Heart right ventricle (tissue), 16 donors: ENCODE measurements at regions not wholly inside any gene's neighbourhood (a gene's known extent, or its start where the extent isn't known, plus 50 kb on each side); places are given as distances from the start of the nearest gene placed in this dataset.

Source experiments
- ATAC-seq, 8 donors: fragments of 200-7000 bp; cut with Tn5 transposase; one replicate each; pipeline ENCODE4 v1.9.1; 2020; ENCODE audit warnings: mild to moderate bottlenecking in 8 of 8, moderate library complexity in 8 of 8, moderate number of reproducible peaks in 1 of 8
- DNase-seq, 2 donors: peaks; one replicate each; pipeline ENCODE4 v3.0.0-alpha.2; 2020
- H3K27ac ChIP-seq, 10 donors: fragments of 200-600 bp; sonication (generic) in 2 of 10; one replicate each; pipeline versions ENCODE4 v1.5.0 to v1.8.0; 2020 to 2022; ENCODE audit warnings: mild to moderate bottlenecking in 3 of 10
- H3K27me3 ChIP-seq, 7 donors: fragments of 200-600 bp; one replicate each; pipeline ENCODE4 v1.8.0; 2021 to 2022; ENCODE audit warnings: mild to moderate bottlenecking in 2 of 7
- H3K36me3 ChIP-seq, 9 donors: fragments of 200-600 bp; sonication (generic) in 1 of 9; one replicate each; pipeline versions ENCODE4 v1.5.0 to v1.8.0; 2020 to 2022; ENCODE audit warnings: mild to moderate bottlenecking in 2 of 9
- H3K4me1 ChIP-seq, 9 donors: fragments of 200-600 bp; sonication (generic) in 1 of 9; one replicate each; pipeline versions ENCODE4 v1.5.0 to v1.8.0; 2020 to 2022; ENCODE audit warnings: mild to moderate bottlenecking in 4 of 9
- H3K4me3 ChIP-seq, 10 donors: fragments of 200-600 bp; sonication (generic) in 2 of 10; one replicate each; pipeline versions ENCODE4 v1.5.0 to v1.8.0; 2020 to 2022; ENCODE audit warnings: mild to moderate bottlenecking in 7 of 10, moderate library complexity in 2 of 10
- H3K9me3 ChIP-seq, 11 donors: fragments of 200-600 bp in 10 of 11; sonication (generic) in 2 of 11; one replicate each; pipeline versions ENCODE4 v1.5.0 to v1.8.0; 2013 to 2022; ENCODE audit warnings: mild to moderate bottlenecking in 2 of 11, control low read depth in 1 of 11, moderate library complexity in 1 of 11
- CTCF ChIP-seq, 9 donors: fragments of 200-600 bp; sonication (generic) in 2 of 9; IDR thresholded peaks; one replicate each; pipeline versions ENCODE4 v1.5.0 to v1.8.0; 2021 to 2022; ENCODE audit warnings: antibody characterized with exemption in 9 of 9, mild to moderate bottlenecking in 5 of 9, moderate library complexity in 1 of 9
- WGBS, 2 donors: extraction: QIAGEN DNeasy Blood & Tissue Kit; methylation state at CpG; one replicate each; pipeline ENCODE4 v1.1.7; 2013; ENCODE audit warnings: inconsistent platforms in 1 of 2; 5-methylcytosine and 5-hydroxymethylcytosine counted together
- intact Hi-C, 10 donors: fragments of 100-400 bp; cut with DNase I; formaldehyde crosslinking; loops; one replicate each; pipeline versions ENCODE4 v1.11.1 to v1.14.2; 2022
- donor health status: Arrhythmogenic right ventricular cardiomyopathy.
- donor health status: ischemic (EF 13 %, LVEDD 7.1; RV severe dilation, severe dysfunction).
- donor health status: healthy with polysubstance abuse.
- donor health status: DM: no; HTN: yes; CAD: no.
- donor health status: DM: no; HTN: no; CAD: no.
- donor health status: ischemic (EF 25% LVEDD 6.9; RV normal size, moderate dysfunction).
- donor health status: ischemic (EF 25% LVEDD 5.7; RV mildly dilated, moderate dysfunction).
- donor health status: healthy.
- donor health status: DM: yes; HTN: yes; CAD: no.
- donor health status: Ischemic cardiomyopathy.
- donor health status: ischemic (EF 35%, LVEDD 5.7; RV mildly dilated, moderate dysfunction).
- donor health status: nonischemic (EF 11% LVEDD 7.7; RV severe dilation, severe dysfunction).
- donor health status: DM: yes; HTN: yes; CAD: no.
- donor health status: PGD.
- donor health status: ischemic (EF 29% LVEDD 5.4; RV normal size, mild dysfunction).
- donor health status: nonischemic (EF 23%, LVEDD 6.1; RV moderate dilation, normal function).

DNA sequence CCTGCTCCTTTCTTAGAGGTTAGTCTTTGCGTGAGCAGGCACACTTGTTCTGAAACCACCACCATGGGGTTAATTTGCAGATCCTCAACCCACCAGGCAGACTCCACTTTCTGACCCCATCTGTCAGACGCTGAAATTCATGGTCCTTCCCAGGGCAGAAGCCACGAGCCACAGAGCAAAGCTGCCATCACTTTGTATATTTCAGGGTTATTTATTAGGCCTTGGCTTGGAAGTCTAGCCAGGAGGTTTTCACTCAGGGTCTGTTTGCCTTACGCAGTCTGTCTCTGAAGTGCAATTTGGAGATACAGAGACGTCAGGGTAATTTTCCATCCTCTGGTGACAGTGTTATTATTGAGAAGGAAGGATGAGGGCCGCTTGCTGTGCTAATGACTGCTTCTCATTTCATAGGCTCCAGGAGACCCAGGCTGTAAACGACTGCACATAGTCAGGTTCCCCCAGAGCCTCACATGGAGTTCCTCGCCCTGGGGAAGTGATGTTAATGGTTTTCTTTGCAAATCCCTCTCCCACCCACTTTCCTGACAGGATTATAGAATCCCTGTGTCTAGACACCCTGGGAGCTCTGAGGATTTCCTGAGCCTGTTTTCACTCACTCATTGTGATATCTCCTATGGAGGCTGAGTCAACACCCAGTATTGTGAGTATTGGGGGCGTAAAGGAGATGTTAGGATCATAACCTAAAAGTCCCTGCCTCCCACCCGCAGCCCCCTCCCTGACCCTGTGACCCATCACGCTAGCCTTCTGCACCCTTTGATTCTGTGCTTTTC lies 269.0 kb downstream of the ABCC12 start:
- H3K36me3 ChIP-seq, result no peaks in the 10 kb centered on the region
- WGBS, 2 donors, result 38 to 42% methylated on average over 11 of the region's 11 CpGs
- no peak overlapping the region for H3K27ac ChIP-seq
- H3K27me3 ChIP-seq, result peaks cover 0 to 31% (median 16%) of the 10 kb centered on the region in 7 donors
- ATAC-seq, result no peak
- intact Hi-C loops, result no loop called here
- DNase-seq, result no peak
- no peak overlapping the region for H3K4me3 ChIP-seq
- H3K9me3 ChIP-seq, result peaks cover 0 to 10% (median 0%) of the 10 kb centered on the region in 11 donors
- no peak for TF ChIP-seq CTCF (IDR thresholded peaks at IDR 0.05)
- no peaks in the 10 kb centered on the region for H3K4me1 ChIP-seq

- TF ChIP-seq CTCF (IDR thresholded peaks at IDR 0.05), result no peak
- H3K36me3 ChIP-seq, result no peaks in the 10 kb centered on the region
- DNase-seq (no peak), ATAC-seq (no peak)
- WGBS, 2 donors, result 54 to 65% methylated on average over 7 of the region's 7 CpGs
- intact Hi-C loops, result no loop called here
- peaks cover 0 to 9% (median 0%) of the 10 kb centered on the region in 11 donors for H3K9me3 ChIP-seq
- peaks cover 0 to 31% (median 16%) of the 10 kb centered on the region in 7 donors for H3K27me3 ChIP-seq
- H3K4me1 ChIP-seq, result no peaks in the 10 kb centered on the region
- H3K27ac ChIP-seq, result no peak overlapping the region
- no peak overlapping the region for H3K4me3 ChIP-seq
These were observed 269.7 kb downstream of the ABCC12 start for GRCh38 chr16:47886139-47886538.

DNA sequence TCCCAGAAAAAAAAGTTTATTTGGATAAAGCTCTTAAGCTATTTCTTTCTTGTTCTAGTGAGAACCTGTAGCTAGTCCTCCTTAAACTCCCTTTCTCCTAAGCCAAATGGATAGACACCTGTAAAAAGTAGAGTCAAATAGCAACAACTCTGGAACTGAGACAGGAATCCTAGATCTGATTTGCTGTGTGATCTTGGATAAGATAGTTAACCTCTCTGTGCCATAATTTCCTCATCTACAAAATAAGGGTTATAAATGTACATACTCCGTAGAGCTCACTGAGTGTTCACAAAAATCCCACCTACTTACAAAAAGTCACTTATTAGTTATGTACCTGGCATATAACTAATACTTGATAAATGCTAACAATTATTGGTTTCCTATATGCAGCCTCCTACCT lies 270.3 kb downstream of the ABCC12 start:
- whole genome bisulfite sequencing, 2 donors, result 84 to 90% methylated on average over 1 of the region's 1 CpG
- peaks cover 0 to 31% (median 16%) of the 10 kb centered on the region in 7 donors for H3K27me3 ChIP-seq
- no peak for DNase-seq
- no peak overlapping the region for H3K27ac ChIP-seq
- no peaks in the 10 kb centered on the region for H3K4me1 ChIP-seq
- no peaks in the 10 kb centered on the region for H3K36me3 ChIP-seq
- no peak for ATAC-seq
- peaks cover 0 to 3% (median 0%) of the 10 kb centered on the region in 11 donors for H3K9me3 ChIP-seq
- TF ChIP-seq CTCF (IDR thresholded peaks at IDR 0.05), result no peak
- no peak overlapping the region for H3K4me3 ChIP-seq
- intact Hi-C loops, result no loop called here

GRCh38 chr16:47884116-47884725 lies 271.6 kb downstream of the ABCC12 start:
- intact Hi-C loops, result no loop called here
- Histone ChIP-seq H3K27ac (no peak overlapping the region), H3K36me3 (no peaks in the 10 kb centered on the region), H3K4me3 (no peak overlapping the region), H3K9me3 (peaks cover 0 to under 1% (median 0%) of the 10 kb centered on the region in 11 donors), H3K4me1 (no peaks in the 10 kb centered on the region), H3K27me3 (peaks cover 0 to 31% (median 16%) of the 10 kb centered on the region in 7 donors)
- 11 to 22% methylated on average over 2 of the region's 2 CpGs for WGBS, 2 donors
- TF ChIP-seq CTCF (IDR thresholded peaks at IDR 0.05), result no peak
- DNase-seq (no peak), ATAC-seq (no peak)
